GM10266 (cell line): ENCODE measurements at regions not wholly inside any gene's neighbourhood (a gene's known extent, or its start where the extent isn't known, plus 50 kb on each side); places are given as distances from the start of the nearest gene placed in this dataset.
"Not testable (repeated sequence)": the region's sequence is repeated elsewhere in the genome, so short reads cannot be mapped to it uniquely, and the experiment has no call there.

Experiments
- DNase-seq: peaks from one replicate; pipeline ENCODE4 v3.0.0; 2012; ENCODE audit errors: extremely low spot score
- TF ChIP-seq, protein P1 (sequence below): IDR thresholded peaks from 2 replicates; pipeline ENCODE4 v1.5.1; 2012; ENCODE audit warnings: mild to moderate bottlenecking, low read depth; ENCODE audit not compliant: control insufficient read depth, insufficient read depth; ENCODE audit errors: missing control alignments

- TF ChIP-seq, protein P1, sequence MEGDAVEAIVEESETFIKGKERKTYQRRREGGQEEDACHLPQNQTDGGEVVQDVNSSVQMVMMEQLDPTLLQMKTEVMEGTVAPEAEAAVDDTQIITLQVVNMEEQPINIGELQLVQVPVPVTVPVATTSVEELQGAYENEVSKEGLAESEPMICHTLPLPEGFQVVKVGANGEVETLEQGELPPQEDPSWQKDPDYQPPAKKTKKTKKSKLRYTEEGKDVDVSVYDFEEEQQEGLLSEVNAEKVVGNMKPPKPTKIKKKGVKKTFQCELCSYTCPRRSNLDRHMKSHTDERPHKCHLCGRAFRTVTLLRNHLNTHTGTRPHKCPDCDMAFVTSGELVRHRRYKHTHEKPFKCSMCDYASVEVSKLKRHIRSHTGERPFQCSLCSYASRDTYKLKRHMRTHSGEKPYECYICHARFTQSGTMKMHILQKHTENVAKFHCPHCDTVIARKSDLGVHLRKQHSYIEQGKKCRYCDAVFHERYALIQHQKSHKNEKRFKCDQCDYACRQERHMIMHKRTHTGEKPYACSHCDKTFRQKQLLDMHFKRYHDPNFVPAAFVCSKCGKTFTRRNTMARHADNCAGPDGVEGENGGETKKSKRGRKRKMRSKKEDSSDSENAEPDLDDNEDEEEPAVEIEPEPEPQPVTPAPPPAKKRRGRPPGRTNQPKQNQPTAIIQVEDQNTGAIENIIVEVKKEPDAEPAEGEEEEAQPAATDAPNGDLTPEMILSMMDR: no peak
- no peak for DNase-seq
Measured at GRCh38 chr7:68173513-68173912, 1176.9 kb downstream of the TYW1 start.

DNA sequence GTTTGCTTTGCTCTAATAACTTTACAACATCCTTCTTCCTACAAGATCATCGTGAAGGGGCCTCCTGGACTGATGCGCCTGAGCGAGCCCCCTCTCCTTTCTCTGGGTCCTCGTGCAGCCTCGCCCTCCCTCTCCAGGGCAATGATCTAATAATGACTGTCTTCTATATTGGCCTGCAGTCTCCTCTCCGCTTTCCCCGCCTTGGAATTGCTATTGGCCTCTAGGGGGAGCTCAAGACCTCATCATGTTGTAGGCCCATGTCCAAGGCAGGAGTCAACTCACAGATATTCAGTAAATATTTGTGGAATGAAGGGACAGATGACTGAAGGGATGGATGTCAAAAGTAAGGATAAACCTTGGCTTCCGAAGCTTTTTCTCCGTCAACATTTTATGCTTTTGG, 1180.3 kb downstream of the TYW1 start:
- TF ChIP-seq, protein P1: peak; percentile 30
- peak; percentile 15 for DNase-seq

DNA sequence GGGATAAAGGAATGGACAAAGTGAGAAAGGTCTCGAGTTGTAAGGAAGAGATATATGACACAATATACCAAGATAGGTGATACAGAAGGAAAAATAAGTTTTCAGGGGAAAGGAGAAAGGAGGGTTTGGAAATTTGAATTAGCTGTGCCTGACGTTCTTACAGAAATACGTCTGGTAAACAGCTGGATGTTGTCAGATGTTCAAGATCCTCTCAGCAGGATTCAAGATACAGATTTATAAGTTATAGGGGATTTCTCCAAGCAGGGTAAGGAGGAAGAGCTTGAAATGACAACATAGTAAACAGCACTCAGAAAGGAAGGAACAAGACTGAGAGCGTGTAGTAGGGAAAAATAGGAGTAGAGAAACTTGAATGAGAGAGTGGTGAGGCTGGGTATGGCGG, 1184.1 kb downstream of the TYW1 start:
- no peak for DNase-seq
- TF ChIP-seq, protein P1: no peak

DNA sequence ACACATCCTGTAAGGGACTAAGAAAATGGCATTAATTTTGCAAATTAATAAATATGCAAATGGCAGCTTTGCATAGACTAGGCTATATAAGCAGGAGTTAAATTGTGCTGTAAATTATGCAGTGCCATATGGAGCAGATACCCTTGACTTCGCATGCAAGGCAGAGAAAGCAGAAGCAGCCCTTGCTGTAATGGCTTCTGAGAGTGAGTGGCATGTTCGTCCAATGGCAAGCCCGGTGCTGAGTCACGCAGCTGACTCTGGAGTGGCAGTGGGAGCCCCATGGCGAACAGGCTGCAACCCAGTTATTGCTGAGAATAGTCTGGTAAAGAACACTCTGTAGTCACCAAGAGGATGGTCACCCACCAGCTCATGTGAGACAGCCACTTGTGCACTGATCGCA, 1186.5 kb downstream of the TYW1 start:
- TF ChIP-seq, protein P1: no peak
- no peak for DNase-seq

- TF ChIP-seq, protein P1: no peak
- DNase-seq: no peak
Measured at GRCh38 chr7:68185631-68186456, 1189.2 kb downstream of the TYW1 start.

DNA sequence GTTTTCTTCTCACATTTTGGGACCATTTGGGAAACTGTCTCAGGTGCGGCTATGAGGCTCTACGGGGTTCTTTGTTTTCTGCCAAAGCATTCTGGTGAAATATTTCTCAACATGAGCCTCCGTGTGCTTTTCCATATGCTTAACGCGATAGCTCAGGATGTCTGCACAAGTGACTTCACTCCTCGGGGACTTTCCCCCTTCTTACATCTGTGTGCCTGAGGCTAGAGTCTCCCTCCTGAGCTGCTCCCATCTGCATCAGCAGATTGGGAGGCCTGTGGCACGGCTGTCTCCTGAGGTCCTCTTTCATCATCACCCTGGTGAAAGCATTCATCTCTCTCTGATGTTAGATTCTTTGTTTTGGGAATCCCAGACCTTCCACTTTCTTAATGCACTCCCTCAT, 1190.9 kb downstream of the TYW1 start:
- TF ChIP-seq, protein P1: no peak
- no peak for DNase-seq

- DNase-seq: no peak
- TF ChIP-seq, protein P1: no peak
Measured at GRCh38 chr7:68192941-68193340, 1196.3 kb downstream of the TYW1 start.

- DNase-seq: not testable (repeated sequence)
Measured at GRCh38 chr7:68195642-68196041, 1199.0 kb downstream of the TYW1 start.
